Neural cell (in vitro differentiated cells): ENCODE measurements at regions not wholly inside any gene's neighbourhood (a gene's known extent, or its start where the extent isn't known, plus 50 kb on each side); places are given as distances from the start of the nearest gene placed in this dataset.

ENCODE experiments used
- EP300 ChIP-seq: fragments of 450-650 bp; conservative IDR thresholded peaks from 2 replicates; pipeline ENCODE4 v1.6.1; 2014; ENCODE audit warnings: antibody characterized with exemption, mild to moderate bottlenecking, moderate library complexity; ENCODE audit not compliant: poor library complexity, severe bottlenecking
- EZH2 ChIP-seq: fragments of 200-600, 300-800 bp; shearing (Covaris generic), sonication (generic); IDR thresholded peaks from 2 replicates; pipeline ENCODE4 v1.6.1; 2014; ENCODE audit warnings: antibody characterized with exemption, low read length, borderline replicate concordance, mild to moderate bottlenecking; ENCODE audit not compliant: insufficient read depth, poor library complexity, severe bottlenecking
- POLR2AphosphoS5 ChIP-seq: IDR thresholded peaks from 2 replicates; pipeline ENCODE4 v1.6.1; 2012
- RAD21 ChIP-seq: fragments of 450-650 bp; conservative IDR thresholded peaks from 2 replicates; pipeline ENCODE4 v1.6.1; 2014; ENCODE audit warnings: antibody characterized with exemption, mild to moderate bottlenecking, moderate library complexity
- SMC3 ChIP-seq: fragments of 450-650 bp; conservative IDR thresholded peaks from 2 replicates; pipeline ENCODE4 v1.6.1; 2014; ENCODE audit warnings: antibody characterized with exemption, mild to moderate bottlenecking, moderate library complexity; ENCODE audit not compliant: poor library complexity
- TAF1 ChIP-seq: IDR thresholded peaks from 2 replicates; pipeline ENCODE4 v1.6.1; 2012; ENCODE audit warnings: low read depth
- TF ChIP-seq, protein P1 (sequence below): fragments of 450-650 bp; IDR thresholded peaks from 2 replicates; pipeline ENCODE4 v1.5.1; 2014; ENCODE audit warnings: antibody characterized with exemption, mild to moderate bottlenecking, moderate library complexity; ENCODE audit not compliant: poor library complexity, severe bottlenecking
- TF ChIP-seq, protein P2 (sequence below): IDR thresholded peaks from 2 replicates; pipeline ENCODE4 v1.6.1; 2012; ENCODE audit warnings: borderline replicate concordance

DNA sequence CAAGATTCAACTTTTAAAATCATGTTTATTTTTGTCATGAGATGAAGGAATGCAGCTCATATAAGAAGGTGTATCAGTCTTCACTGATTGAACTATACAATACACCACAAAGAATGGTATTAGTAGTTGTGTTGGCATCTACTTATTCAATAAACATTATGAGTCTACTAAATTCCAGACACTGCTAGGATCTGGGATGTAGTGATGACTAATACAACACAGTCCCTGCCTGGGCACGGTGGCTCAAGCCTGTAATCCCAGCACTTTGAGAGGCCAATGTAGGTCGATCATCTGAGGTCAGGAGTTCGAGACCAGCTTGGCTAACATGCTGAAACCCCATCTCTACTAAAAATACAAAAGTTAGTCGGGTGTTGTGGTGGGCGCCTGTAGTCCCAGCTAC lies 171.4 kb upstream of the NFIB start:
- TF ChIP-seq, protein P1, sequence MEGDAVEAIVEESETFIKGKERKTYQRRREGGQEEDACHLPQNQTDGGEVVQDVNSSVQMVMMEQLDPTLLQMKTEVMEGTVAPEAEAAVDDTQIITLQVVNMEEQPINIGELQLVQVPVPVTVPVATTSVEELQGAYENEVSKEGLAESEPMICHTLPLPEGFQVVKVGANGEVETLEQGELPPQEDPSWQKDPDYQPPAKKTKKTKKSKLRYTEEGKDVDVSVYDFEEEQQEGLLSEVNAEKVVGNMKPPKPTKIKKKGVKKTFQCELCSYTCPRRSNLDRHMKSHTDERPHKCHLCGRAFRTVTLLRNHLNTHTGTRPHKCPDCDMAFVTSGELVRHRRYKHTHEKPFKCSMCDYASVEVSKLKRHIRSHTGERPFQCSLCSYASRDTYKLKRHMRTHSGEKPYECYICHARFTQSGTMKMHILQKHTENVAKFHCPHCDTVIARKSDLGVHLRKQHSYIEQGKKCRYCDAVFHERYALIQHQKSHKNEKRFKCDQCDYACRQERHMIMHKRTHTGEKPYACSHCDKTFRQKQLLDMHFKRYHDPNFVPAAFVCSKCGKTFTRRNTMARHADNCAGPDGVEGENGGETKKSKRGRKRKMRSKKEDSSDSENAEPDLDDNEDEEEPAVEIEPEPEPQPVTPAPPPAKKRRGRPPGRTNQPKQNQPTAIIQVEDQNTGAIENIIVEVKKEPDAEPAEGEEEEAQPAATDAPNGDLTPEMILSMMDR: no peak
- no peak for TF ChIP-seq POLR2AphosphoS5
- no peak for TF ChIP-seq EP300
- no peak for TF ChIP-seq TAF1
- TF ChIP-seq RAD21: no peak
- TF ChIP-seq EZH2: no peak
- TF ChIP-seq, protein P2, sequence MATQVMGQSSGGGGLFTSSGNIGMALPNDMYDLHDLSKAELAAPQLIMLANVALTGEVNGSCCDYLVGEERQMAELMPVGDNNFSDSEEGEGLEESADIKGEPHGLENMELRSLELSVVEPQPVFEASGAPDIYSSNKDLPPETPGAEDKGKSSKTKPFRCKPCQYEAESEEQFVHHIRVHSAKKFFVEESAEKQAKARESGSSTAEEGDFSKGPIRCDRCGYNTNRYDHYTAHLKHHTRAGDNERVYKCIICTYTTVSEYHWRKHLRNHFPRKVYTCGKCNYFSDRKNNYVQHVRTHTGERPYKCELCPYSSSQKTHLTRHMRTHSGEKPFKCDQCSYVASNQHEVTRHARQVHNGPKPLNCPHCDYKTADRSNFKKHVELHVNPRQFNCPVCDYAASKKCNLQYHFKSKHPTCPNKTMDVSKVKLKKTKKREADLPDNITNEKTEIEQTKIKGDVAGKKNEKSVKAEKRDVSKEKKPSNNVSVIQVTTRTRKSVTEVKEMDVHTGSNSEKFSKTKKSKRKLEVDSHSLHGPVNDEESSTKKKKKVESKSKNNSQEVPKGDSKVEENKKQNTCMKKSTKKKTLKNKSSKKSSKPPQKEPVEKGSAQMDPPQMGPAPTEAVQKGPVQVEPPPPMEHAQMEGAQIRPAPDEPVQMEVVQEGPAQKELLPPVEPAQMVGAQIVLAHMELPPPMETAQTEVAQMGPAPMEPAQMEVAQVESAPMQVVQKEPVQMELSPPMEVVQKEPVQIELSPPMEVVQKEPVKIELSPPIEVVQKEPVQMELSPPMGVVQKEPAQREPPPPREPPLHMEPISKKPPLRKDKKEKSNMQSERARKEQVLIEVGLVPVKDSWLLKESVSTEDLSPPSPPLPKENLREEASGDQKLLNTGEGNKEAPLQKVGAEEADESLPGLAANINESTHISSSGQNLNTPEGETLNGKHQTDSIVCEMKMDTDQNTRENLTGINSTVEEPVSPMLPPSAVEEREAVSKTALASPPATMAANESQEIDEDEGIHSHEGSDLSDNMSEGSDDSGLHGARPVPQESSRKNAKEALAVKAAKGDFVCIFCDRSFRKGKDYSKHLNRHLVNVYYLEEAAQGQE: no peak
- TF ChIP-seq SMC3: no peak
